ENCODE measurements at regions not wholly inside any gene's neighbourhood (a gene's known extent, or its start where the extent isn't known, plus 50 kb on each side); places are given as distances from the start of the nearest gene placed in this dataset.

GRCh38 chr13:66212511-66212910, 1017.6 kb downstream of the PCDH9 start:
- Histone ChIP-seq H3K79me1 (ENCODE audit: insufficient read depth, low read depth, low read length, poor library complexity, severe bottlenecking) (no peaks in the 10 kb centered on the region), H2BK15ac (ENCODE audit: low read depth, low read length) (no peak overlapping the region), H3K4me2 (ENCODE audit: insufficient read depth, insufficient read length, low read length) (no peak overlapping the region), H3K27ac (ENCODE audit: insufficient read length, low read depth, low read length) (no peak overlapping the region), H3K9me3 (ENCODE audit: control insufficient read depth, low read depth, low read length) (no peaks in the 10 kb centered on the region), H4K91ac (ENCODE audit: insufficient read length, low read depth, low read length) (no peak overlapping the region), H2BK120ac (ENCODE audit: low read depth, low read length, poor library complexity, severe bottlenecking) (no peak overlapping the region), H2AFZ (ENCODE audit: low read length) (no peak overlapping the region), H2BK20ac (ENCODE audit: low read depth, low read length, poor library complexity, severe bottlenecking) (no peak overlapping the region), H3K56ac (ENCODE audit: insufficient read length, low read depth, low read length) (no peak overlapping the region), H4K20me1 (ENCODE audit: control insufficient read depth, insufficient read depth, insufficient read length) (no peaks in the 10 kb centered on the region), H3K18ac (ENCODE audit: insufficient read length, low read depth, low read length) (no peak overlapping the region), H4K8ac (replicated peaks; ENCODE audit: insufficient read length, low read depth, low read length) (no peak overlapping the region), H2AK5ac (ENCODE audit: insufficient read length, low read length) (no peak overlapping the region), H3K4me1 (ENCODE audit: insufficient read depth, low read length) (no peaks in the 10 kb centered on the region), H2BK5ac (ENCODE audit: insufficient read length, low read length) (no peak overlapping the region), H3K4ac (ENCODE audit: low read depth, low read length) (no peak overlapping the region), H3K79me2 (ENCODE audit: insufficient read depth, low read length) (no peaks in the 10 kb centered on the region), H3K14ac (ENCODE audit: insufficient read depth, low read length) (no peak overlapping the region), H4K5ac (ENCODE audit: insufficient read length, low read depth, low read length) (no peak overlapping the region), H3K27me3 (ENCODE audit: insufficient read depth, low read length) (no peaks in the 10 kb centered on the region), H3K23me2 (ENCODE audit: insufficient read length, low read depth, low read length, poor library complexity, severe bottlenecking) (no peaks in the 10 kb centered on the region), H3K23ac (ENCODE audit: insufficient read length, low read depth, low read length) (no peak overlapping the region), H3K9ac (ENCODE audit: extremely low read depth, insufficient read length, low read length) (no peak overlapping the region), H3T11ph (ENCODE audit: low read length) (no peak overlapping the region), H2BK12ac (ENCODE audit: insufficient read length, low read depth, low read length) (no peak overlapping the region)
- Mint-ChIP-seq H3K27ac (no peak overlapping the region), H3K9me3 (no peaks in the 10 kb centered on the region), H3K4me1 (no peaks in the 10 kb centered on the region), H3K27me3 (ENCODE audit: low read depth) (peaks cover 70% of the 10 kb centered on the region), H3K36me3 (ENCODE audit: insufficient read depth in 1 of 3, low read depth in 3 of 3) (no peaks in the 10 kb centered on the region), H3K4me3 (no peak overlapping the region)
- TF ChIP-seq, protein P1, sequence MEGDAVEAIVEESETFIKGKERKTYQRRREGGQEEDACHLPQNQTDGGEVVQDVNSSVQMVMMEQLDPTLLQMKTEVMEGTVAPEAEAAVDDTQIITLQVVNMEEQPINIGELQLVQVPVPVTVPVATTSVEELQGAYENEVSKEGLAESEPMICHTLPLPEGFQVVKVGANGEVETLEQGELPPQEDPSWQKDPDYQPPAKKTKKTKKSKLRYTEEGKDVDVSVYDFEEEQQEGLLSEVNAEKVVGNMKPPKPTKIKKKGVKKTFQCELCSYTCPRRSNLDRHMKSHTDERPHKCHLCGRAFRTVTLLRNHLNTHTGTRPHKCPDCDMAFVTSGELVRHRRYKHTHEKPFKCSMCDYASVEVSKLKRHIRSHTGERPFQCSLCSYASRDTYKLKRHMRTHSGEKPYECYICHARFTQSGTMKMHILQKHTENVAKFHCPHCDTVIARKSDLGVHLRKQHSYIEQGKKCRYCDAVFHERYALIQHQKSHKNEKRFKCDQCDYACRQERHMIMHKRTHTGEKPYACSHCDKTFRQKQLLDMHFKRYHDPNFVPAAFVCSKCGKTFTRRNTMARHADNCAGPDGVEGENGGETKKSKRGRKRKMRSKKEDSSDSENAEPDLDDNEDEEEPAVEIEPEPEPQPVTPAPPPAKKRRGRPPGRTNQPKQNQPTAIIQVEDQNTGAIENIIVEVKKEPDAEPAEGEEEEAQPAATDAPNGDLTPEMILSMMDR (conservative IDR thresholded peaks at IDR 0.05) = no peak
- DNase-seq = no peak
- no CpG with 5 or more reads among the region's 1 CpG for WGBS (ENCODE audit: extremely low coverage, insufficient read length, low lambda C conversion rate)
